Hepatocyte (in vitro differentiated cells): ENCODE measurements at regions not wholly inside any gene's neighbourhood (a gene's known extent, or its start where the extent isn't known, plus 50 kb on each side); places are given as distances from the start of the nearest gene placed in this dataset.

ENCODE experiments used
- DNase-seq: peaks from one replicate; pipeline ENCODE4 v3.0.0-alpha.2; 2016; ENCODE audit warnings: low spot score
- H2AFZ ChIP-seq: fragments of 200-600 bp; sonication (generic); 2 replicates; pipeline ENCODE4 v1.6.0; 2016; ENCODE audit warnings: antibody characterized with exemption, mild to moderate bottlenecking
- H3K27ac ChIP-seq: fragments of 200-600 bp; sonication (generic); 2 replicates; pipeline ENCODE4 v1.5.1; 2016; ENCODE audit warnings: mild to moderate bottlenecking
- H3K27me3 ChIP-seq: fragments of 200-600 bp; sonication (generic); 2 replicates; pipeline ENCODE4 v1.6.1; 2016
- H3K36me3 ChIP-seq: fragments of 200-600 bp; sonication (generic); replicated peaks from 2 replicates; pipeline ENCODE4 v1.5.1; 2016; ENCODE audit warnings: low read depth; ENCODE audit not compliant: insufficient read depth
- H3K4me1 ChIP-seq: fragments of 200-600 bp; sonication (generic); 2 replicates; pipeline ENCODE4 v1.5.1; 2016; ENCODE audit warnings: mild to moderate bottlenecking, moderate library complexity; ENCODE audit not compliant: insufficient read depth
- H3K4me2 ChIP-seq: fragments of 200-600 bp; sonication (generic); 2 replicates; pipeline ENCODE4 v1.6.0; 2016
- H3K4me3 ChIP-seq: fragments of 200-600 bp; sonication (generic); 2 replicates; pipeline ENCODE4 v1.5.1; 2016; ENCODE audit warnings: mild to moderate bottlenecking
- H3K79me2 ChIP-seq: fragments of 200-600 bp; sonication (generic); 2 replicates; pipeline ENCODE4 v1.6.0; 2017; ENCODE audit warnings: mild to moderate bottlenecking
- H3K9me2 ChIP-seq: fragments of 200-600 bp; sonication (generic); replicated peaks from 2 replicates; pipeline ENCODE4 v1.6.0; 2017; ENCODE audit warnings: mild to moderate bottlenecking; ENCODE audit not compliant: insufficient read depth
- H3K9me3 ChIP-seq: fragments of 200-600 bp; sonication (generic); 2 replicates; pipeline ENCODE4 v1.5.1; 2016; ENCODE audit warnings: low read depth, mild to moderate bottlenecking
- H4K20me1 ChIP-seq: fragments of 200-600 bp; sonication (generic); 2 replicates; pipeline ENCODE4 v1.6.0; 2016; ENCODE audit warnings: mild to moderate bottlenecking; ENCODE audit not compliant: insufficient read depth, poor library complexity, severe bottlenecking
- EZH2 ChIP-seq: fragments of 200-600 bp; sonication (generic); IDR thresholded peaks from 2 replicates; pipeline ENCODE4 v1.6.1; 2016; ENCODE audit warnings: antibody characterized with exemption, mild to moderate bottlenecking, borderline replicate concordance
- EZH2phosphoT487 ChIP-seq: fragments of 200-600 bp; sonication (generic); IDR thresholded peaks from one replicate; pipeline ENCODE4 v1.6.1; 2018; ENCODE audit warnings: antibody characterized with exemption, mild to moderate bottlenecking, low read depth, moderate library complexity; ENCODE audit not compliant: unreplicated experiment, severe bottlenecking
- WGBS: methylation state at CpG from one replicate; pipeline ENCODE4 v1.1.6; 2016; ENCODE audit warnings: low lambda C conversion rate; ENCODE audit errors: missing lambda C conversion rate; 5-methylcytosine and 5-hydroxymethylcytosine counted together
- TF ChIP-seq, protein P1 (sequence below): fragments of 200-600 bp; sonication (generic); IDR thresholded peaks from 2 replicates; pipeline ENCODE4 v1.5.1; 2016; ENCODE audit warnings: antibody characterized with exemption, mild to moderate bottlenecking; ENCODE audit not compliant: poor library complexity

DNA sequence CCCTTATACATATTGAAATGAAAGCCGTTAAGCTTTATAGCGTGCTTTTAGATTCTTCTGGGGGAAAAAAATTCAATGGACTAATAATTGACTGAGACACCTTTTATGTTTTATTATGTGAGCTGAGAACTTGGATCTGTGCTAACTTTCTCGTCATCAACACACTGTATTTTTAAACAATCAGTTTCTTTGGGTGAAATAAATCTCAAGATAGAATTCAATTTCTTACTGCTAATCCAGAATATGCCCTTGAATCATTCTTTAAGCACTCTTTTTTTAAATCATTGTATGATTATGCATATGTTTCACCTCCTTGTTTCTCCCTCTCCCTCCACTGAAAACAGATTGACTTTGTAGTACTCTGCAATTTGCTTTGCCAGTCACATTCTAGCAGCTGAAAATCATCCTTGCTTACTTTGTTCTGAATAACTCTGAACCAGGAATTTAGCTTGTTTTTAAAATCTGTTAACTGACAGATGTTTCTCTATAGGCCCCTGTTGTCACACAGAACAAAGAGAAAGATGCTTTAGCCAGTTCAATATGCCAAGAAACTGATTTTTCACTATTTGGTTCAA is 81.5 kb downstream of the SLIT2 start:
- Histone ChIP-seq H2AFZ (no peak overlapping the region), H3K4me3 (no peak overlapping the region), H3K9me3 (no peaks in the 10 kb centered on the region), H3K9me2 (no peaks in the 10 kb centered on the region), H3K36me3 (no peaks in the 10 kb centered on the region), H3K4me2 (no peak overlapping the region), H3K79me2 (peaks cover 15% of the 10 kb centered on the region), H4K20me1 (no peaks in the 10 kb centered on the region), H3K27me3 (no peaks in the 10 kb centered on the region), H3K27ac (no peak overlapping the region), H3K4me1 (no peaks in the 10 kb centered on the region)
- TF ChIP-seq, protein P1, sequence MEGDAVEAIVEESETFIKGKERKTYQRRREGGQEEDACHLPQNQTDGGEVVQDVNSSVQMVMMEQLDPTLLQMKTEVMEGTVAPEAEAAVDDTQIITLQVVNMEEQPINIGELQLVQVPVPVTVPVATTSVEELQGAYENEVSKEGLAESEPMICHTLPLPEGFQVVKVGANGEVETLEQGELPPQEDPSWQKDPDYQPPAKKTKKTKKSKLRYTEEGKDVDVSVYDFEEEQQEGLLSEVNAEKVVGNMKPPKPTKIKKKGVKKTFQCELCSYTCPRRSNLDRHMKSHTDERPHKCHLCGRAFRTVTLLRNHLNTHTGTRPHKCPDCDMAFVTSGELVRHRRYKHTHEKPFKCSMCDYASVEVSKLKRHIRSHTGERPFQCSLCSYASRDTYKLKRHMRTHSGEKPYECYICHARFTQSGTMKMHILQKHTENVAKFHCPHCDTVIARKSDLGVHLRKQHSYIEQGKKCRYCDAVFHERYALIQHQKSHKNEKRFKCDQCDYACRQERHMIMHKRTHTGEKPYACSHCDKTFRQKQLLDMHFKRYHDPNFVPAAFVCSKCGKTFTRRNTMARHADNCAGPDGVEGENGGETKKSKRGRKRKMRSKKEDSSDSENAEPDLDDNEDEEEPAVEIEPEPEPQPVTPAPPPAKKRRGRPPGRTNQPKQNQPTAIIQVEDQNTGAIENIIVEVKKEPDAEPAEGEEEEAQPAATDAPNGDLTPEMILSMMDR = no peak
- TF ChIP-seq EZH2phosphoT487 (no peak), EZH2 (no peak)
- DNase-seq = no peak
- WGBS = 92% methylated on average over 3 of the region's 3 CpGs

DNA sequence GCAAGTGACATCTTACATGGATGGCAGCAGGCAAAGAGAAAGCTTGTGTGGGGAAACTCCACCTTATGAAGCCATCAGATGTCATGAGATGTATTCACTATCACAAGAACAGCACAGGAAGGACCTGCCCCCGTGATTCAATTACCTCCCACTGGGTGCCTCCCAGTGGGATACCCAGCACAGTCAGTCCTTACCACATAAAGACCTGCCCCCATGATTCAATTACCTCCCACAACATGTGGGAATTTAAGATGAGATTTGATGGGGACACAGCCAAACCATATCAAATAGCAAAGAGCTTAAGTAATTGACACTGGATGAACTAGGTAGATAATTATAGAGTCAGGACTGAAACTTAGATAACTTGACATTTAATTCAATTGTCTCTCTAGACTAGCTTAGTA is 85.6 kb downstream of the SLIT2 start:
- no peaks in the 10 kb centered on the region for H3K27me3 ChIP-seq
- H4K20me1 ChIP-seq = no peaks in the 10 kb centered on the region
- H3K36me3 ChIP-seq = no peaks in the 10 kb centered on the region
- no peaks in the 10 kb centered on the region for H3K4me1 ChIP-seq
- H2AFZ ChIP-seq = no peak overlapping the region
- no peak overlapping the region for H3K4me2 ChIP-seq
- no peaks in the 10 kb centered on the region for H3K9me2 ChIP-seq
- no peak overlapping the region for H3K4me3 ChIP-seq
- H3K9me3 ChIP-seq = no peaks in the 10 kb centered on the region
- H3K27ac ChIP-seq = no peak overlapping the region
- WGBS = 42% methylated on average over 1 of the region's 1 CpG
- TF ChIP-seq EZH2phosphoT487 (no peak), EZH2 (no peak)
- TF ChIP-seq, protein P1 = no peak
- DNase-seq = no peak
- H3K79me2 ChIP-seq = peaks cover 7% of the 10 kb centered on the region

DNA sequence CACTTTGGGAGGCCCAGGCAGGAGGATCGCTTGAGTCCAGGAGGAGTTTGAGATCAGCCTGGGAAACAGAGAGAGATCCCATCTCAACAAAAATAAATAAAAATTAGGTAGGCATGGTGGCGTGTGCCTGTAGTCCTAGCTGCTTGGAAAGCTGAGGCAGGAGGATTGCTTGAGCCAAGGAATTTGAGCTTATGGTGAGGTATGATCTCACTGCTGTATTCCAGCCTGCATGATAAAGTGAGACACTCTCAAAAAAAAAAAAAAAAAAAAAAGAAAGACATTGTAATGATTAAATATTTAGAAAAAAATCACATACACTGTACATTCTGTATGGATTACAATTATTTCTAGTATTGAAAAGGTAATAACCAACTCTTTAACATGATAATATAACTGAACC is 87.1 kb downstream of the SLIT2 start:
- H4K20me1 ChIP-seq = no peaks in the 10 kb centered on the region
- 98% methylated on average over 2 of the region's 2 CpGs for WGBS
- no peaks in the 10 kb centered on the region for H3K9me2 ChIP-seq
- no peak for DNase-seq
- H3K4me2 ChIP-seq = no peak overlapping the region
- peaks cover 5% of the 10 kb centered on the region for H3K79me2 ChIP-seq
- H3K36me3 ChIP-seq = no peaks in the 10 kb centered on the region
- no peaks in the 10 kb centered on the region for H3K27me3 ChIP-seq
- no peaks in the 10 kb centered on the region for H3K9me3 ChIP-seq
- no peak for TF ChIP-seq EZH2
- TF ChIP-seq EZH2phosphoT487 = no peak
- TF ChIP-seq, protein P1 = no peak
- H3K4me1 ChIP-seq = no peaks in the 10 kb centered on the region
- no peak overlapping the region for H2AFZ ChIP-seq
- no peak overlapping the region for H3K4me3 ChIP-seq
- H3K27ac ChIP-seq = no peak overlapping the region
